PC-9 (cell line): ENCODE measurements at regions not wholly inside any gene's neighbourhood (a gene's known extent, or its start where the extent isn't known, plus 50 kb on each side); places are given as distances from the start of the nearest gene placed in this dataset.

Source experiments
- BruUV-seq: library from RNA; stranded (reverse); fragments of 400-500 nt; replicated peaks from 2 replicates; lab custom pipeline; 2021; lab: Mats Ljungman, UMichigan
- CTCF ChIA-PET: fragments of 300-600 bp; sonication (Branson Sonifier 250); formaldehyde crosslinking; loops from one replicate; lab custom pipeline; 2022; ENCODE audit warnings: antibody characterized with exemption; lab: Charles Lee
- POLR2A ChIA-PET: fragments of 300-600 bp; sonication (Branson Sonifier 250); formaldehyde crosslinking; loops from one replicate; lab custom pipeline; 2022; ENCODE audit warnings: antibody characterized with exemption; ENCODE audit not compliant: unreplicated experiment; lab: Charles Lee
- DNase-seq, 2 experiments: peaks; one replicate each; pipeline versions ENCODE4 v3.0.0 to v3.0.0-alpha.2; 2015 to 2022; ENCODE audit warnings: mixed read lengths in 1 of 2
- H2AFZ ChIP-seq: fragments of 200-600 bp; sonication (generic); 2 replicates; pipeline ENCODE4 v1.8.1; 2017; ENCODE audit warnings: antibody characterized with exemption
- H3F3A ChIP-seq: fragments of 200-600 bp; sonication (generic); 2 replicates; pipeline ENCODE4 v1.8.1; 2017; ENCODE audit warnings: antibody characterized with exemption, mild to moderate bottlenecking, low read depth; ENCODE audit not compliant: insufficient read depth
- H3K27ac ChIP-seq: fragments of 200-600 bp; sonication (generic); 2 replicates; pipeline ENCODE4 v1.6.1; 2016; ENCODE audit warnings: mixed run types
- H3K27me3 ChIP-seq: fragments of 200-600 bp; sonication (generic); 2 replicates; pipeline ENCODE4 v1.6.1; 2016; ENCODE audit warnings: low read depth, mixed run types; ENCODE audit not compliant: insufficient read depth
- H3K36me3 ChIP-seq: fragments of 200-600 bp; sonication (generic); 2 replicates; pipeline ENCODE4 v1.6.1; 2016; ENCODE audit warnings: low read depth, mixed run types
- H3K4me1 ChIP-seq: fragments of 200-600 bp; sonication (generic); replicated peaks from 2 replicates; pipeline ENCODE4 v1.6.1; 2016; ENCODE audit warnings: mixed run types; ENCODE audit not compliant: insufficient read depth
- H3K4me2 ChIP-seq: fragments of 200-600 bp; sonication (generic); 2 replicates; pipeline ENCODE4 v1.6.1; 2017; ENCODE audit warnings: mixed run types
- H3K4me3 ChIP-seq: fragments of 200-600 bp; sonication (generic); 2 replicates; pipeline ENCODE4 v1.6.1; 2016; ENCODE audit warnings: mixed run types
- H3K79me2 ChIP-seq: fragments of 200-600 bp; sonication (generic); 2 replicates; pipeline ENCODE4 v1.6.1; 2017; ENCODE audit warnings: low read depth, mixed run types
- H3K9me2 ChIP-seq: fragments of 200-600 bp; sonication (generic); 2 replicates; pipeline ENCODE4 v1.8.1; 2017; ENCODE audit warnings: mild to moderate bottlenecking; ENCODE audit not compliant: insufficient read depth
- H3K9me3 ChIP-seq: fragments of 200-600 bp; sonication (generic); 2 replicates; pipeline ENCODE4 v1.8.1; 2016; ENCODE audit warnings: low read depth; ENCODE audit not compliant: insufficient read depth
- H4K20me1 ChIP-seq: fragments of 200-600 bp; sonication (generic); 2 replicates; pipeline ENCODE4 v1.8.1; 2017; ENCODE audit not compliant: insufficient read depth
- EZH2 ChIP-seq: fragments of 200-600 bp; sonication (generic); IDR thresholded peaks from 2 replicates; pipeline ENCODE4 v1.8.0; 2017; ENCODE audit warnings: antibody characterized with exemption, low read depth
- intact Hi-C: fragments of 100-400 bp; cut with micrococcal nuclease; formaldehyde crosslinking; loops from one replicate; pipeline ENCODE4 v1.10.0; 2022; ENCODE audit not compliant: unreplicated experiment
- TF ChIP-seq, protein P1 (sequence below): fragments of 200-600 bp; sonication (generic); conservative IDR thresholded peaks from 2 replicates; pipeline ENCODE4 v1.6.1; 2017; ENCODE audit warnings: mixed run types, antibody characterized with exemption, mild to moderate bottlenecking, moderate library complexity

- Histone ChIP-seq H4K20me1 (no peaks in the 10 kb centered on the region), H3K4me1 (no peaks in the 10 kb centered on the region), H3K4me3 (no peak overlapping the region), H3K9me2 (no peaks in the 10 kb centered on the region), H2AFZ (no peak overlapping the region), H3F3A (no peaks in the 10 kb centered on the region; the same call in 1 of the 2 replicates), H3K27ac (no peak overlapping the region), H3K79me2 (no peaks in the 10 kb centered on the region), H3K4me2 (no peak overlapping the region), H3K36me3 (no peaks in the 10 kb centered on the region), H3K27me3 (no peaks in the 10 kb centered on the region), H3K9me3 (no peaks in the 10 kb centered on the region; the same call in 1 of the 2 replicates)
- BruUV-seq, result no TSS peak
- DNase-seq, result no peak
- no peak for TF ChIP-seq EZH2
- TF ChIP-seq, protein P1, sequence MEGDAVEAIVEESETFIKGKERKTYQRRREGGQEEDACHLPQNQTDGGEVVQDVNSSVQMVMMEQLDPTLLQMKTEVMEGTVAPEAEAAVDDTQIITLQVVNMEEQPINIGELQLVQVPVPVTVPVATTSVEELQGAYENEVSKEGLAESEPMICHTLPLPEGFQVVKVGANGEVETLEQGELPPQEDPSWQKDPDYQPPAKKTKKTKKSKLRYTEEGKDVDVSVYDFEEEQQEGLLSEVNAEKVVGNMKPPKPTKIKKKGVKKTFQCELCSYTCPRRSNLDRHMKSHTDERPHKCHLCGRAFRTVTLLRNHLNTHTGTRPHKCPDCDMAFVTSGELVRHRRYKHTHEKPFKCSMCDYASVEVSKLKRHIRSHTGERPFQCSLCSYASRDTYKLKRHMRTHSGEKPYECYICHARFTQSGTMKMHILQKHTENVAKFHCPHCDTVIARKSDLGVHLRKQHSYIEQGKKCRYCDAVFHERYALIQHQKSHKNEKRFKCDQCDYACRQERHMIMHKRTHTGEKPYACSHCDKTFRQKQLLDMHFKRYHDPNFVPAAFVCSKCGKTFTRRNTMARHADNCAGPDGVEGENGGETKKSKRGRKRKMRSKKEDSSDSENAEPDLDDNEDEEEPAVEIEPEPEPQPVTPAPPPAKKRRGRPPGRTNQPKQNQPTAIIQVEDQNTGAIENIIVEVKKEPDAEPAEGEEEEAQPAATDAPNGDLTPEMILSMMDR, result no peak
- intact Hi-C loops, result no loop called here
- ChIA-PET CTCF (no interaction called here), POLR2A (no interaction called here)
These were observed 171.7 kb downstream of the PIK3R1 start for GRCh38 chr5:68387074-68387796.

GRCh38 chr5:68389618-68390017 is 174.1 kb downstream of the PIK3R1 start:
- no peak for DNase-seq
- intact Hi-C loops, result no loop called here
- H2AFZ ChIP-seq, result no peak overlapping the region
- H3K9me3 ChIP-seq, result no peaks in the 10 kb centered on the region
- no peaks in the 10 kb centered on the region for H3F3A ChIP-seq
- no peaks in the 10 kb centered on the region for H3K36me3 ChIP-seq
- peaks cover under 1% of the 10 kb centered on the region for H3K4me1 ChIP-seq
- no peaks in the 10 kb centered on the region for H3K27me3 ChIP-seq
- POLR2A ChIA-PET, result no interaction called here
- H3K4me2 ChIP-seq, result no peak overlapping the region
- no peaks in the 10 kb centered on the region for H4K20me1 ChIP-seq
- no peak overlapping the region for H3K4me3 ChIP-seq
- H3K27ac ChIP-seq, result no peak overlapping the region
- BruUV-seq, result no TSS peak
- CTCF ChIA-PET, result no interaction called here
- TF ChIP-seq, protein P1, result no peak
- TF ChIP-seq EZH2, result no peak
- no peaks in the 10 kb centered on the region for H3K9me2 ChIP-seq
- no peaks in the 10 kb centered on the region for H3K79me2 ChIP-seq

DNA sequence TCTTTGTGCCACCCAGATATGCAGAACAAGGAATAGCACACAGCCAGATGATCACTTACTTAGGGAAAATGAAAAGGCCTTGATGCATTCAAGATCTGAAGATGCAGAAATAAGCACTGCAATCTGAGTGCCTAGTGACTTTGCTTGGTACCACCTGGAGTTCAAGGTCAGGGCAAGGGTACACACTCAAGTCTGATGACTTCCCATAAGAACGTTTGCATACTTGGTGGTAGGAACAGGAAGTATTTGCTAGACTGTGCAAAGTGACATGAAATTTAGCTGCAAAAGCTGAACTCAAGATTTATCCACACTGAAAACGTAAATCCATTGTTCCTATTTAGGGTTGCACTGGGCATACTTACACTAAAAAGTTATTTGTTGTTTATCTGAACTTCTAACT is 177.1 kb downstream of the PIK3R1 start:
- no TSS peak for BruUV-seq
- peaks cover 27% of the 10 kb centered on the region; the same call in 1 of the 2 replicates for H3F3A ChIP-seq
- H2AFZ ChIP-seq, result no peak overlapping the region
- ChIA-PET POLR2A (no interaction called here), CTCF (interaction anchor here (1.1 kb wide), 1 partner anchor 59 kb away, joined by 3 read pairs; no protein-coding TSS in a partner anchor)
- no peak for TF ChIP-seq EZH2
- TF ChIP-seq, protein P1, result no peak
- H3K79me2 ChIP-seq, result no peaks in the 10 kb centered on the region
- no peaks in the 10 kb centered on the region for H3K27me3 ChIP-seq
- H4K20me1 ChIP-seq, result no peaks in the 10 kb centered on the region
- H3K4me1 ChIP-seq, result peaks cover 29% of the 10 kb centered on the region
- no peaks in the 10 kb centered on the region for H3K9me2 ChIP-seq
- H3K4me3 ChIP-seq, result no peak overlapping the region
- no peak for DNase-seq
- H3K4me2 ChIP-seq, result no peak overlapping the region
- H3K9me3 ChIP-seq, result peaks cover 5% of the 10 kb centered on the region; the same call in 1 of the 2 replicates
- intact Hi-C loops, result no loop called here
- H3K27ac ChIP-seq, result no peak overlapping the region
- no peaks in the 10 kb centered on the region for H3K36me3 ChIP-seq
